Dedifferentiated amniotic fluid mesenchymal stem cell (primary cell): ENCODE measurements at regions not wholly inside any gene's neighbourhood (a gene's known extent, or its start where the extent isn't known, plus 50 kb on each side); places are given as distances from the start of the nearest gene placed in this dataset.
"Not testable (repeated sequence)": the region's sequence is repeated elsewhere in the genome, so short reads cannot be mapped to it uniquely, and the experiment has no call there.

Experiments used
- DNase-seq: peaks from one replicate; pipeline ENCODE4 v3.0.0-alpha.2; 2016; ENCODE audit errors: extremely low spot score

- DNase-seq: no peak
Measured at GRCh38 chr1:58197811-58198210, 348.7 kb downstream of the OMA1 start.

DNA sequence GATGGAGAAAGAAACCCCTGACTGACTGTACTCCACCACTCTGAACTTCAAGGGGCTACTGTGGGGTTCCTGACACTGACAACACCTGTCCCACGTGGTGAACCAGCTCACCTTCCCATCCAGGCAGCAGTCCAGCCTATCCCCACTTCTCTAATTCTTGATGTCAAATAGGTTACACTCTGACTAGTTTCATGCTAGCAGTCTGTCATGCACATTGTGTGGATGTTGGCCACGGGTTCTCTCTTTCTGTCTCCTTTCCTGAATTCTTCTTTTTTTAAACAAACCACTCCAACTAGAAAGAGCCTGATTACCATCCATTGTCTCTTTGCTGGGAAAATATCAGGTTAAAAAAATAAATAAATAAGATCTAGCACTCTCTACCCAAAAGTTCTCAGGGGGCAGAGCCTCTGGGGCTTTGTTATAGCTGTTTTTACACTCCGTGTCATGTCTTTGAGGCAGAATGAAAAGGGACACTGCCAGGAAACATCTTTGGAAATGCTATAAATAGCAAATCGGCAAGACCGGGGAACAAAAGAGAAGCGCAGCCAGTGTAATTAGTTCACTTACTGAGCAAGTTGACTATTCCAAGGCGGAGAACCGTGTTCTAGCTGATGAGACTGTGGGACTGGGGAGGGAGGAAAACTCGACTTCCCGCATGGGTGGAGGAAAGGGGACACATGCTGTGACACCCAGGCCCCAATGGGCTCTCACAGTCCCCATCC is 356.1 kb downstream of the OMA1 start:
- no peak for DNase-seq

DNA sequence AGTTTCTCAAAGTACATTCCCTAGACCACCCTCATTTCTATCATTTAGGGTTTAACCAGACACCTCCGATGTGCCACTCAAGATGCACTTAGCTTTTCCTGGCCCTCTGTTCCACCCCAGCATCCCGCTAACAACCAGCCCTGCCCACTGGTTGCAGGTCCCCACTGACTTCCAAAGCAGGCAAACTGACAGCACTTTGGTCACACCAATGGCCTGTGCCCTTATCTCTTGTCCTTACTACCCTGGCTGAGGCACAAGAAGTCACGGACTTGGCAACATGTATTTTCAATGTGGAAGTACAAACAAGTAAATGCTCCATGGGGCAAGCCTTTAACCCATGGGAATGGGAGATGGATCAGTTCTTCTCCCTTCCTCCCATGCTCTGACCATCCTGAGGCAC is 357.1 kb downstream of the OMA1 start:
- no peak for DNase-seq

- no peak for DNase-seq
Measured at GRCh38 chr1:58183286-58183685, 363.2 kb downstream of the OMA1 start.

DNA sequence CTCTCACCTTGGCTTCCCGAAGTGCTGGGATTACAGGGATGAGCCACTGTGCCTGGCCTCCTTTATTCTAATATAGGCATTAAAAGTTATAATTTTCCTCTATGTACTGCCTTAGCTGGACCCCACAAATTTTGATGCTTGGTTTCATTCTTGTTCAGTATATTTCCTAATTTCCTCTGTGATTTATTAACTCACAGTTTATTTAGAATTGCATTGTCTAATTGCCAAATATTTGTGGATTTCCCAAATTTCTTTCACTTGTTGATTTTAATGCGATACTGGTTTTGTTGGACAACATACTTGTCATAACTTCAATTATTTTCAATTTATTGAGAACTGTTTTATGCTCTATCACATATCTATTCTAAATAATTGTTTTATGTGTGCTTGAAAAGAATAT is 366.0 kb downstream of the OMA1 start:
- DNase-seq: no peak

GRCh38 chr1:58169160-58169559 is 377.4 kb downstream of the OMA1 start:
- DNase-seq: not testable (repeated sequence)

GRCh38 chr1:58167131-58167530 is 379.4 kb downstream of the OMA1 start:
- not testable (repeated sequence) for DNase-seq

GRCh38 chr1:58166417-58166816 is 380.1 kb downstream of the OMA1 start:
- no peak for DNase-seq

DNA sequence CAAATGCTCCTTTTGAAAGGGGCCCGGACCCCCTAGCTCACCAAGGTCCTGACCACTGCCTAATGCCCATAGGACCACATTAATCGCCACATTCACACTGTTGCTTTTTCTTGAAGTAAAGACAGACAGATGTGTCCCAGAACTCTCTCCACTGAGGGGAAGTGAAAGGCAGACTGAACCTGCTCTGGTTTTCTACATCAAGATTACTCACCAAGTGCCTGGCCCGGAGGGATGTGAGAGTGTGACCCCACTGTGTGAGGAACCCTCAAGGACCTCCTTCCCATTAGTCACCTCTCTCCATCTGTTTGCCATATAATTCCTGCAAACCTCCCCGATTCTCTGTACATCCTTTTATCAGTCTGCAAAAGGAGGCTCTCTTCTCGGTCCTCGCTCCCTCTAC is 381.5 kb downstream of the OMA1 start:
- DNase-seq: no peak

GRCh38 chr1:58162952-58163550 is 383.5 kb downstream of the OMA1 start:
- DNase-seq: peak; percentile 33

- no peak for DNase-seq
Measured at GRCh38 chr1:58159434-58159830, 387.1 kb downstream of the OMA1 start.

- DNase-seq: no peak
Measured at GRCh38 chr1:58158506-58159433, 387.8 kb downstream of the OMA1 start.

DNA sequence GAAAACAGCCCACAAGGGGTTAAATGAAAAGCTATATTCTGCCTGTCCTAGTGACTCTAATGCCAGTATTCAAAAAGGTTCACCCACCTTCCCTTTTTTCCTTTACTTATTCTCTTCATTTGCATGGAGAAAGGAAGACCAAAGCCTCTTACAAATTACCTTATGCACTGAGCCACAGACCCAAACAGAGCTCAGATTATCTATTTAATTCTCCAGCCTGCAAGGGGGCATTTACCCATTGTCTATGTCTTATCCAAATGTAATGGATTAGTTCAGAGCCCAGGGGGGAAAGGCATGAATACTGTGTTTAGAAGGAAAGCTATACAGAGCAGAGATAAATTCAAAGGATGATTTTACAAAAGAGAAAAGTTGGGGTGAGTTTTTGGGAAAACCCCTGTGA is 388.5 kb downstream of the OMA1 start:
- no peak for DNase-seq

- DNase-seq: no peak
Measured at GRCh38 chr1:58157256-58157655, 389.3 kb downstream of the OMA1 start.

DNA sequence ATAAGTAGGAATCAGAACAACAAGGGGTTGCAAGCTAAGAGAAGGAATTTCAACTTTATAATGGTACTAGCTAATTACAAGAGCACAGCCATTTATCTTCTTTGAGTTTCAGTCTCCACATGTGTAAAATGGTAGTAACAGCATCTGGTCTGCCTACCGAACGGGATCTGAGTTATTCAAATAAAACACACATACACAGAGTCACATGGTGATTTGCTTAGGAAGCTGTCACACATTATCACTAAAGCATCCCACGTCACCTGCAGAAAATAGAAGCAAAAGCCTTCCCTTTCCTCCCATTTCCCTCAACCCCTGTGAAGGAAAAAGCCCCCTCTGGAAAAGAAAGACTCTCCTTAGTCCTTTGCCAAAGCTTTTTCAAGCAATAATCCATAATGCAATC is 389.7 kb downstream of the OMA1 start:
- DNase-seq: no peak

GRCh38 chr1:58156124-58156468 is 390.4 kb downstream of the OMA1 start:
- no peak for DNase-seq

DNA sequence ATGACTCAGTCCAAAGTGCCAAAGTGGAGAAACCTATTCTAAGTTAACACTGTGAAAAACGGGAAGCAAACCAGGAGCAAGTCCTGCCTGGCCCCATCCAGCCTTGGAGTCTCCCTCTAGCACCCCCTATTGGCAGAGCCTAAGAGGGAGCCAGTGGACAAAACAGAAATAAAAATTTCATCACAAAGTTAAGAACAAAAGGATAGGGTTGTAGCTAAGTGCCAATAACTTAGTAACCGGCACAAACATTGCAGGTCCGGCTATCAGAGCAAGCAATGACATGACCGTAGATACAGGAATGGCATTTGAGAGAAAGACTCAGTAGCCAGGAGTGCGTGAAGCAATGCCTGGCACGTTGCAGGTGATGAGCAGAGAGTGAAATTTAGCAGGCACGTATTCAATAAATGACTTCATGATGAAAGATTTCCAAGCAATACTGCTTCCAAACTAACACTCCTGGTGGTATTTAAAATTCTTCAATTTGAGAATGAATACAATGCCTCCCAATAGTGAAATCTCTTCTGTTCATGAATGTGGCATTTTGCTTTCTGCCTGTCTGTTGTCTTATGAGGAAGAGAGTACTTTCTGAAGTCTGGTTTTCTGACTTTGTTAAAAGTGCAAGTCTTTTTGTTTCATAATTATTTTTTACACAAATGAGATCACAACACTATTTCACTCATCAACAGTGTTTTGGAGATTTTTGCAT is 391.0 kb downstream of the OMA1 start:
- DNase-seq: no peak

GRCh38 chr1:58154256-58154655 is 392.3 kb downstream of the OMA1 start:
- no peak for DNase-seq

- no peak for DNase-seq
Measured at GRCh38 chr1:58152697-58153096, 393.8 kb downstream of the OMA1 start.

DNA sequence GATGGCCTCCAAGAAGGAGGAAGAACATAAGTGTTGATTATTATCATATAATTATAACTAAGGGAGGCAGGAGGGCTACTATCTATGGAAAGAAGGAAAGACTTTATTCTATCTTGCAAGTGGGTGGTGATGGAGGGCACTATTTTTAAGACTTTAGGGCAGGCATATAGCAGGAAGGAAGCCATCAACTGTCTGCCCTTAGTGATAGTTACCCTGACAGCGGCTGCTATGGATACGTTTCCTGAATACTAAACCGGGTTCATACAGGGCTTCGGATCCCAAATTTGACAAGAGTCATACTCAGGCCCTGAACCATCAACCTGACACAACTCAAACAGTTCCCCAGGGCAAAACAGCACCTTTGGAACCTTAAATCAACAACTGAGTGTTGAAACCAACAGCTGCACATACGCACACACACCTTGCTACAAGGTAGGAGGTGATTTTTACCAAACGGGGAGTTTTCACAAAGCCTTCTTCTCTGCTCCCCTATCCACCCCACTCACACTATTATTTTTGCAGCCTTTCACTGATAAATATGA is 397.2 kb downstream of the OMA1 start:
- no peak for DNase-seq

DNA sequence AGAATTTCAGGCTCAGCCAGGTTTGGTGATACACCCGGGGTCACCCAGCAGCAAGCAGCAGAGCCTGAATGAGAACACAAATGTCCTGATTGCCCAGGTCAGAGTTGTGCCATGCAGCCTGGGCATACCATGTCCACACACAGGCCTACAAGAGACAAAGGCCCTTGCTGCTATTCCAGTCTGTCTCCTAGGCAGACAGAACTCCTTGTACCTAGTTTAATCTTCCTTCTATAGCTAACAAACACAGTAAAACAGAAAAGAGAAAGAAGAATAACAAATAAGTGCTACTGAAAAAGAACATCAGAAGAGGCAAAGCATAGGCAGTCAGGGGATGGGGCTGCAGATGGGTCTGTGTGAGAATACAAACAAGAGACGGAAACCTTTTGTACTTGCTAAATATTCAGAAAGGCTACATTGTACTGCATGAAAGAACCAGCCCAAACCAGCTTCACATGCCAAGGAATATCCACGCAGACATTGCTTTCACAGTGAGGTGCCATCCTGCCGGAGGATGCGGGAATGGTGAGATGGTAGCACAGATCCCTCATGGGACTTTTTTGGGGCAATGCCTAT is 401.7 kb downstream of the OMA1 start:
- no peak for DNase-seq
